HCT116 (cell line): ENCODE measurements at regions not wholly inside any gene's neighbourhood (a gene's known extent, or its start where the extent isn't known, plus 50 kb on each side); places are given as distances from the start of the nearest gene placed in this dataset.

Source experiments
- ATAC-seq: fragments of 200-7000 bp; cut with Tn5 transposase; 2 replicates; pipeline ENCODE4 v1.9.1; 2020; ENCODE audit warnings: mild to moderate bottlenecking, moderate library complexity
- BruUV-seq: library from RNA; stranded (reverse); fragments of 400-500 nt; replicated peaks from 2 replicates; lab custom pipeline; 2021; lab: Mats Ljungman, UMichigan
- CTCF ChIA-PET: fragments of 300-600 bp; sonication (Branson Sonifier 250); formaldehyde crosslinking; loops from one replicate; lab custom pipeline; 2021; ENCODE audit warnings: antibody characterized with exemption; lab: Charles Lee
- POLR2A ChIA-PET: fragments of 300-600, 350-600 bp; sonication (Branson Sonifier 250); formaldehyde crosslinking; loops from one replicate; lab custom pipeline; 2021; ENCODE audit warnings: antibody characterized with exemption; lab: Charles Lee
- RAD21 ChIA-PET, 2 experiments: fragments of 300-600 bp; sonication (Branson Sonifier 250); formaldehyde crosslinking; loops; one replicate each; lab custom pipeline; 2023; ENCODE audit warnings: low total read pairs in 2 of 2; ENCODE audit not compliant: uncharacterized antibody in 2 of 2, unreplicated experiment in 2 of 2, low non-redundant PET in 1 of 2; lab: Charles Lee
- DNase-seq: peaks from one replicate; pipeline ENCODE4 v3.0.0-alpha.2; 2010; ENCODE audit warnings: low read depth, low spot score
- H2AFZ ChIP-seq: fragments of 200-600 bp; shearing (Covaris generic), sonication (generic); 2 replicates; pipeline ENCODE4 v1.6.1; 2017; ENCODE audit warnings: low read depth, mixed run types, mixed read lengths, antibody characterized with exemption, low read length; ENCODE audit not compliant: poor library complexity, severe bottlenecking
- H3K27ac ChIP-seq: 2 replicates; pipeline ENCODE4 v1.5.1; 2012; ENCODE audit warnings: low read depth, low read length
- H3K27me3 ChIP-seq: fragments of 200-600 bp; sonication (generic); 2 replicates; pipeline ENCODE4 v1.6.1; 2016; ENCODE audit warnings: mixed run types, low read length, mixed read lengths; ENCODE audit not compliant: insufficient read depth
- H3K36me3 ChIP-seq, 2 experiments: fragments of 200-500 bp in 1 of 2; fragments of 200-600 bp in 1 of 2; sonication (Bioruptor generic) in 1 of 2; sonication (generic) in 1 of 2; 2 replicates each; pipeline versions ENCODE4 v1.5.1 to v1.6.1; 2014 to 2016; ENCODE audit warnings: low read length in 2 of 2, inconsistent platforms in 1 of 2, mixed read lengths in 1 of 2, mixed run types in 1 of 2; ENCODE audit not compliant: insufficient read depth in 2 of 2, control insufficient read depth in 1 of 2
- H3K4me1 ChIP-seq, 2 experiments: fragments of 200-600 bp in 1 of 2; sonication (generic) in 1 of 2; 2 replicates each; pipeline versions ENCODE4 v1.5.1 to v1.6.1; 2012 to 2017; ENCODE audit warnings: low read length in 2 of 2, inconsistent platforms in 1 of 2, mild to moderate bottlenecking in 1 of 2, mixed read lengths in 1 of 2, mixed run types in 1 of 2, moderate library complexity in 1 of 2; ENCODE audit not compliant: insufficient read depth in 2 of 2, control insufficient read depth in 1 of 2
- H3K4me2 ChIP-seq: fragments of 200-600 bp; sonication (generic); 2 replicates; pipeline ENCODE4 v1.6.1; 2017; ENCODE audit warnings: mixed run types, low read length, mixed read lengths
- H3K4me3 ChIP-seq, 2 experiments: fragments of 200-600 bp in 1 of 2; sonication (generic) in 1 of 2; replicated peaks in 1 of 2; 2 replicates each; pipeline ENCODE4 v1.5.1; 2011 to 2016; ENCODE audit warnings: low read length in 2 of 2, control low read depth in 1 of 2, low read depth in 1 of 2, mild to moderate bottlenecking in 1 of 2, mixed read lengths in 1 of 2, mixed run types in 1 of 2
- H3K79me2 ChIP-seq: fragments of 200-600 bp; sonication (generic); 2 replicates; pipeline ENCODE4 v1.6.1; 2017; ENCODE audit warnings: mild to moderate bottlenecking, mixed run types, low read length, moderate library complexity, mixed read lengths; ENCODE audit not compliant: insufficient read depth
- H3K9ac ChIP-seq: fragments of 200-600 bp; sonication (generic); 2 replicates; pipeline ENCODE4 v1.6.1; 2016; ENCODE audit warnings: low read length, mixed read lengths
- H3K9me2 ChIP-seq: fragments of 200-600 bp; sonication (generic), shearing (Covaris generic); 2 replicates; pipeline ENCODE4 v1.6.1; 2017; ENCODE audit warnings: mixed run types, mild to moderate bottlenecking, moderate library complexity; ENCODE audit not compliant: insufficient read depth
- H3K9me3 ChIP-seq, 2 experiments: fragments of 200-500 bp in 1 of 2; fragments of 200-600 bp in 1 of 2; sonication (Bioruptor generic) in 1 of 2; sonication (generic) in 1 of 2; 2 replicates each; pipeline ENCODE4 v1.6.1; 2014 to 2017; ENCODE audit warnings: low read length in 2 of 2, mixed read lengths in 2 of 2, inconsistent platforms in 1 of 2, low read depth in 1 of 2, mild to moderate bottlenecking in 1 of 2, mixed run types in 1 of 2, moderate library complexity in 1 of 2; ENCODE audit not compliant: control insufficient read depth in 1 of 2, insufficient read depth in 1 of 2
- H4K20me1 ChIP-seq: fragments of 200-600 bp; sonication (generic), shearing (Covaris generic); 2 replicates; pipeline ENCODE4 v1.6.1; 2017; ENCODE audit warnings: mixed run types, mild to moderate bottlenecking, moderate library complexity; ENCODE audit not compliant: insufficient read depth
- ATF3 ChIP-seq: IDR thresholded peaks from 2 replicates; pipeline ENCODE4 v1.6.1; 2012
- CBX3 ChIP-seq: IDR thresholded peaks from 2 replicates; pipeline ENCODE4 v1.6.1; 2012; ENCODE audit warnings: low read depth
- CEBPB ChIP-seq: IDR thresholded peaks from 2 replicates; pipeline ENCODE4 v1.6.1; 2012; ENCODE audit warnings: low read depth
- CTCF ChIP-seq, 3 experiments: fragments of 200-600 bp in 1 of 3; sonication (generic) in 1 of 3; IDR thresholded peaks in 2 of 3; conservative IDR thresholded peaks in 1 of 3; 2 replicates each; pipeline ENCODE4 v1.5.1; 2012 to 2017; ENCODE audit warnings: low read depth in 2 of 3, low read length in 2 of 3, antibody characterized with exemption in 1 of 3, borderline replicate concordance in 1 of 3, control low read depth in 1 of 3, mild to moderate bottlenecking in 1 of 3, mixed read lengths in 1 of 3, mixed run types in 1 of 3, moderate library complexity in 1 of 3; ENCODE audit not compliant: insufficient read depth in 1 of 3
- EGR1 ChIP-seq: IDR thresholded peaks from 2 replicates; pipeline ENCODE4 v1.6.1; 2012; ENCODE audit warnings: low read depth
- EZH2 ChIP-seq: fragments of 200-600 bp; sonication (generic); IDR thresholded peaks from 2 replicates; pipeline ENCODE4 v1.6.1; 2017; ENCODE audit warnings: antibody characterized with exemption, mixed run types
- EZH2phosphoT487 ChIP-seq: fragments of 200-600 bp; IDR thresholded peaks from 2 replicates; pipeline ENCODE4 v1.6.1; 2018; ENCODE audit warnings: antibody characterized with exemption, borderline replicate concordance
- FOSL1 ChIP-seq: IDR thresholded peaks from 2 replicates; pipeline ENCODE4 v1.6.1; 2012; ENCODE audit warnings: low read depth
- POLR2A ChIP-seq: IDR thresholded peaks from 2 replicates; pipeline ENCODE4 v1.7.0; 2011; ENCODE audit warnings: borderline replicate concordance; ENCODE audit not compliant: insufficient read depth, insufficient read length; ENCODE audit errors: extremely low read depth
- RAD21 ChIP-seq: IDR thresholded peaks from 2 replicates; pipeline ENCODE4 v1.6.1; 2012; ENCODE audit warnings: low read depth, mild to moderate bottlenecking
- REST ChIP-seq: IDR thresholded peaks from 2 replicates; pipeline ENCODE4 v1.6.1; 2012; ENCODE audit warnings: low read depth
- SP1 ChIP-seq: IDR thresholded peaks from 2 replicates; pipeline ENCODE4 v1.6.1; 2012; ENCODE audit warnings: low read depth
- SRF ChIP-seq: IDR thresholded peaks from 2 replicates; pipeline ENCODE4 v1.6.1; 2012; ENCODE audit warnings: low read depth
- TCF7L2 ChIP-seq: IDR thresholded peaks from 2 replicates; pipeline ENCODE4 v1.7.0; 2011; ENCODE audit warnings: borderline replicate concordance, inconsistent platforms; ENCODE audit not compliant: insufficient read depth, insufficient read length; ENCODE audit errors: extremely low read depth
- ZFX ChIP-seq: fragments of 450-650 bp; IDR thresholded peaks from 2 replicates; pipeline ENCODE4 v1.6.1; 2017
- ZNF274 ChIP-seq: fragments of 200-500 bp; sonication (Bioruptor generic); IDR thresholded peaks from 2 replicates; pipeline ENCODE4 v1.6.1; 2014; ENCODE audit warnings: mild to moderate bottlenecking, low read depth, low read length, inconsistent platforms
- intact Hi-C: fragments of 100-400 bp; cut with micrococcal nuclease; formaldehyde crosslinking; loops from 2 replicates; pipeline ENCODE4 v1.10.0; 2022

GRCh38 chrY:8541306-8541705 lies 796.0 kb upstream of the TSPY4 start:
- no peak overlapping the region for H3K4me3 ChIP-seq
- no peak overlapping the region for H3K9ac ChIP-seq
- no peak for TF ChIP-seq RAD21
- no peak for TF ChIP-seq CBX3
- TF ChIP-seq EZH2 = no peak
- TF ChIP-seq ZFX = no peak
- no peak for TF ChIP-seq ZNF274
- no peak for TF ChIP-seq TCF7L2
- H2AFZ ChIP-seq = no peak overlapping the region
- no peak overlapping the region for H3K4me2 ChIP-seq
- no peaks in the 10 kb centered on the region for H3K27me3 ChIP-seq
- H3K79me2 ChIP-seq = no peaks in the 10 kb centered on the region
- CTCF ChIA-PET = no interaction called here
- RAD21 ChIA-PET = no interaction called here
- no peaks in the 10 kb centered on the region for H3K4me1 ChIP-seq
- no peaks in the 10 kb centered on the region for H3K36me3 ChIP-seq
- H3K27ac ChIP-seq = no peak overlapping the region
- H4K20me1 ChIP-seq = no peaks in the 10 kb centered on the region
- BruUV-seq = no TSS peak
- POLR2A ChIA-PET = no interaction called here
- DNase-seq (no peak), ATAC-seq (no peak)
- H3K9me3 ChIP-seq = no peaks in the 10 kb centered on the region
- H3K9me2 ChIP-seq = no peaks in the 10 kb centered on the region
- intact Hi-C loops = no loop called here

- intact Hi-C loops = no loop called here
- H4K20me1 ChIP-seq = no peaks in the 10 kb centered on the region
- no TSS peak for BruUV-seq
- no peaks in the 10 kb centered on the region for H3K4me1 ChIP-seq
- POLR2A ChIA-PET = no interaction called here
- no peaks in the 10 kb centered on the region for H3K9me3 ChIP-seq
- H2AFZ ChIP-seq = no peak overlapping the region
- H3K9ac ChIP-seq = no peak overlapping the region
- no peaks in the 10 kb centered on the region for H3K9me2 ChIP-seq
- CTCF ChIA-PET = no interaction called here
- no peaks in the 10 kb centered on the region for H3K79me2 ChIP-seq
- RAD21 ChIA-PET = no interaction called here
- no peaks in the 10 kb centered on the region for H3K36me3 ChIP-seq
- no peak overlapping the region for H3K27ac ChIP-seq
- no peaks in the 10 kb centered on the region for H3K27me3 ChIP-seq
- H3K4me3 ChIP-seq = no peak overlapping the region
- ATAC-seq (no peak), DNase-seq (no peak)
- H3K4me2 ChIP-seq = no peak overlapping the region
- TF ChIP-seq POLR2A (no peak), CTCF (IDR thresholded peaks at IDR 0.05 in 2 of 3, conservative IDR thresholded peaks at IDR 0.05 in 1 of 3; ENCODE audit: borderline replicate concordance in 1 of 3, insufficient read depth in 1 of 3, low read depth in 2 of 3, low read length in 2 of 3) (no peak), EZH2phosphoT487 (no peak), RAD21 (no peak), SRF (no peak), ZNF274 (no peak), ATF3 (no peak), CEBPB (no peak), FOSL1 (no peak), EGR1 (no peak), ZFX (no peak), SP1 (no peak), REST (no peak)
Measured at GRCh38 chrY:8544715-8545114, 792.5 kb upstream of the TSPY4 start.
